ENCODE measurements at regions not wholly inside any gene's neighbourhood (a gene's known extent, or its start where the extent isn't known, plus 50 kb on each side); places are given as distances from the start of the nearest gene placed in this dataset.
A peak's percentile ranks its signal among the peaks of the same experiment; 100 is the strongest.
"Not testable (repeated sequence)": the region's sequence is repeated elsewhere in the genome, so short reads cannot be mapped to it uniquely, and the experiment has no call there.

DNA sequence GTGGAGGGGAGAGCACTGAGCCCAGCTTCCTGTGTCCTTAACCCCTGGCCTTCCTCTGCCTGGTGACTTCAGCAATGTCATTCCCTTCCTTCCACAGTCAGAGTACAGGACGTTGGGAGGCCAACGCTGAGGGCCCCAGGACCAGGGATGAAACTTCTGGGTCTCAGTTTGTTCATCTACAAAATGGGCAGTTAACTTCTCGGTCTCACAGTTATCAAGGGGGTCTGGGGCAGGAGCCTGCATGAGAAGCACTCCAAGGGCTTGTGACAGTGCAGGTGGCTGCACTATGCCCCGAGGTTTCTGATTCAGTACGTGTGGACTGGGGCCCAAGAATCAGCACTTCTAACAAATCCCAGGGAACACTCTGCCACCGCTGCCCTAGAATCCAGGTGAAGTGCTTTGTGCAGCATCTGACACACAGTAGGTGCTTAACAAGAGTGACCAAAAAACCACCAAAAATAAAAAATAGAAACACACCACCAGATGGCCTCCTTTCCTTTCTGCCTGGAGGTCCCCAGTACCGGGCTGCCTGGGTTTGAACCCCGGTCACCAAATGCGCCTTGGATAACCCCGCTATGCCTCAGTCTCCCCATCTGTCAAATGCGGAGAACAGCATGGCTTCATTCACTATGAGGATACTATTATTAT lies 80.4 kb downstream of the RFLNA start:
- CTCF ChIA-PET (ENCODE audit: unreplicated experiment): no interaction called here
- Histone ChIP-seq H3K4me1 (ENCODE audit: insufficient read depth, low read length, poor library complexity, severe bottlenecking) (no peaks in the 10 kb centered on the region), H3K9me2 (ENCODE audit: insufficient read depth, low read length) (no peaks in the 10 kb centered on the region), H3K4me2 (ENCODE audit: low read length) (no peak overlapping the region), H3K79me2 (ENCODE audit: insufficient read depth, low read depth, low read length) (no peaks in the 10 kb centered on the region), H3K4me3 (ENCODE audit: low read depth, low read length, poor library complexity, severe bottlenecking) (no peak overlapping the region), H3K9me3 (ENCODE audit: low read length) (no peaks in the 10 kb centered on the region), H2AFZ (ENCODE audit: low read length) (no peak overlapping the region), H4K20me1 (ENCODE audit: insufficient read depth, low read length) (no peaks in the 10 kb centered on the region), H3K36me3 (ENCODE audit: insufficient read depth, low read length) (peaks cover 4% of the 10 kb centered on the region; the same call in 1 of the 2 replicates), H3K27ac (ENCODE audit: low read depth, low read length, poor library complexity, severe bottlenecking) (no peak overlapping the region)
- no TSS peak for BruUV-seq (replicated peaks)
- no peak for DNase-seq (ENCODE audit: low spot score)
- intact Hi-C loops (cut with micrococcal nuclease; ENCODE audit: unreplicated experiment): no loop called here
- TF ChIP-seq, protein P1, sequence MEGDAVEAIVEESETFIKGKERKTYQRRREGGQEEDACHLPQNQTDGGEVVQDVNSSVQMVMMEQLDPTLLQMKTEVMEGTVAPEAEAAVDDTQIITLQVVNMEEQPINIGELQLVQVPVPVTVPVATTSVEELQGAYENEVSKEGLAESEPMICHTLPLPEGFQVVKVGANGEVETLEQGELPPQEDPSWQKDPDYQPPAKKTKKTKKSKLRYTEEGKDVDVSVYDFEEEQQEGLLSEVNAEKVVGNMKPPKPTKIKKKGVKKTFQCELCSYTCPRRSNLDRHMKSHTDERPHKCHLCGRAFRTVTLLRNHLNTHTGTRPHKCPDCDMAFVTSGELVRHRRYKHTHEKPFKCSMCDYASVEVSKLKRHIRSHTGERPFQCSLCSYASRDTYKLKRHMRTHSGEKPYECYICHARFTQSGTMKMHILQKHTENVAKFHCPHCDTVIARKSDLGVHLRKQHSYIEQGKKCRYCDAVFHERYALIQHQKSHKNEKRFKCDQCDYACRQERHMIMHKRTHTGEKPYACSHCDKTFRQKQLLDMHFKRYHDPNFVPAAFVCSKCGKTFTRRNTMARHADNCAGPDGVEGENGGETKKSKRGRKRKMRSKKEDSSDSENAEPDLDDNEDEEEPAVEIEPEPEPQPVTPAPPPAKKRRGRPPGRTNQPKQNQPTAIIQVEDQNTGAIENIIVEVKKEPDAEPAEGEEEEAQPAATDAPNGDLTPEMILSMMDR (conservative IDR thresholded peaks at IDR 0.05; ENCODE audit: low read length): peak; percentile 52
- no peak for TF ChIP-seq EZH2phosphoT487 (IDR thresholded peaks at IDR 0.05; ENCODE audit: borderline replicate concordance, low read depth, low read length)
- POLR2A ChIA-PET: no interaction called here

DNA sequence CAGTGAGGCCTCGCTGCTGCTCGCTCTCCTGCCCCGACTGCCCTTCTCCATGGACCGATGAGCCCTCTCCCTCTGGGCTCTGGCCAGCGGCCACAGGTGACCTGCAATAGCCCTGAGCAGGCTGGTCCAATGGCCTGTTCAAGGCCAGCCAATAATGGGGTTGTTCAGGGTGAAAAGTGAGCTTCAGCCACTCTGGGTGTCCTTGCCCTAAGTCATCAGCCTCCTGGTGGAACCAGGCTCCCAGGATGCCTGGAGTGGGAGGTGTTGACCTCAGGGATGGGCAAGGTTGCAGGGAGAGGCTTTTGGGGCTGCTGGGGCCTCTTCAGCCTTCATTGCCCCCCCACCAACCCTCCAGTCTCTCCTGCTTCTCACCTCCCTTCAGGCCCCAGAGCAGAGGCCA lies 79.7 kb downstream of the RFLNA start:
- no peaks in the 10 kb centered on the region for H3K9me2 ChIP-seq (ENCODE audit: insufficient read depth, low read length)
- H3K27ac ChIP-seq (ENCODE audit: low read depth, low read length, poor library complexity, severe bottlenecking): no peak overlapping the region
- no peaks in the 10 kb centered on the region for H4K20me1 ChIP-seq (ENCODE audit: insufficient read depth, low read length)
- ChIA-PET CTCF (ENCODE audit: unreplicated experiment) (no interaction called here), POLR2A (no interaction called here)
- H3K36me3 ChIP-seq (ENCODE audit: insufficient read depth, low read length): peaks cover 4% of the 10 kb centered on the region; the same call in 1 of the 2 replicates
- DNase-seq (ENCODE audit: low spot score): no peak
- H2AFZ ChIP-seq (ENCODE audit: low read length): no peak overlapping the region
- no peaks in the 10 kb centered on the region for H3K9me3 ChIP-seq (ENCODE audit: low read length)
- H3K4me2 ChIP-seq (ENCODE audit: low read length): no peak overlapping the region
- no peaks in the 10 kb centered on the region for H3K4me1 ChIP-seq (ENCODE audit: insufficient read depth, low read length, poor library complexity, severe bottlenecking)
- no peak for TF ChIP-seq EZH2phosphoT487 (IDR thresholded peaks at IDR 0.05; ENCODE audit: borderline replicate concordance, low read depth, low read length)
- TF ChIP-seq, protein P1 (conservative IDR thresholded peaks at IDR 0.05; ENCODE audit: low read length): no peak
- H3K79me2 ChIP-seq (ENCODE audit: insufficient read depth, low read depth, low read length): no peaks in the 10 kb centered on the region
- H3K4me3 ChIP-seq (ENCODE audit: low read depth, low read length, poor library complexity, severe bottlenecking): no peak overlapping the region
- intact Hi-C loops (cut with micrococcal nuclease; ENCODE audit: unreplicated experiment): no loop called here
- BruUV-seq (replicated peaks): no TSS peak

DNA sequence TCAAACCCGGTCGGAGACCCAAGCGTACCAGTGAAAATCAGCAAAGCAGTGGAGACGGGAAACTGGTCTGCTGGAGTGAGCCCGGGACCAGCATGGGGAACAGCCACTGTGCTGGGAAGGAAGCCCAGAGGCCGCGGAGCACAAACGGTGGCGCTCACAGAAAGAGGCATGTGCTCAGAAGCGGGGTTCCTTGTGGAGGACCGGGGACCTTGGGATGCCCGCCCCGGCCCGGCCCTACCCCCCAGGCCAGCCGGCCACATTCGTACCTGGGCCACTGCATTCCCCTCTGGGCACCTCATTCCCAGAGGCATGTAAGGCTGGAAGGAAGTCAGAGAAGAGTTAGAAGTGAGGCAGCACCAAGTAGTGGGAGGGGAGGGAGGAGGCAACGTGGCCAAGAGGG lies 79.3 kb downstream of the RFLNA start:
- H3K9me2 ChIP-seq (ENCODE audit: insufficient read depth, low read length): no peaks in the 10 kb centered on the region
- H3K27ac ChIP-seq (ENCODE audit: low read depth, low read length, poor library complexity, severe bottlenecking): no peak overlapping the region
- H3K4me1 ChIP-seq (ENCODE audit: insufficient read depth, low read length, poor library complexity, severe bottlenecking): no peaks in the 10 kb centered on the region
- no peaks in the 10 kb centered on the region for H4K20me1 ChIP-seq (ENCODE audit: insufficient read depth, low read length)
- no peak overlapping the region for H2AFZ ChIP-seq (ENCODE audit: low read length)
- no peak for DNase-seq (ENCODE audit: low spot score)
- peaks cover 4% of the 10 kb centered on the region; the same call in 1 of the 2 replicates for H3K36me3 ChIP-seq (ENCODE audit: insufficient read depth, low read length)
- H3K4me2 ChIP-seq (ENCODE audit: low read length): no peak overlapping the region
- H3K9me3 ChIP-seq (ENCODE audit: low read length): no peaks in the 10 kb centered on the region
- intact Hi-C loops (cut with micrococcal nuclease; ENCODE audit: unreplicated experiment): no loop called here
- H3K79me2 ChIP-seq (ENCODE audit: insufficient read depth, low read depth, low read length): no peaks in the 10 kb centered on the region
- BruUV-seq (replicated peaks): no TSS peak
- H3K4me3 ChIP-seq (ENCODE audit: low read depth, low read length, poor library complexity, severe bottlenecking): no peak overlapping the region
- ChIA-PET POLR2A (no interaction called here), CTCF (ENCODE audit: unreplicated experiment) (no interaction called here)
- TF ChIP-seq, protein P1 (conservative IDR thresholded peaks at IDR 0.05; ENCODE audit: low read length): no peak
- no peak for TF ChIP-seq EZH2phosphoT487 (IDR thresholded peaks at IDR 0.05; ENCODE audit: borderline replicate concordance, low read depth, low read length)

DNA sequence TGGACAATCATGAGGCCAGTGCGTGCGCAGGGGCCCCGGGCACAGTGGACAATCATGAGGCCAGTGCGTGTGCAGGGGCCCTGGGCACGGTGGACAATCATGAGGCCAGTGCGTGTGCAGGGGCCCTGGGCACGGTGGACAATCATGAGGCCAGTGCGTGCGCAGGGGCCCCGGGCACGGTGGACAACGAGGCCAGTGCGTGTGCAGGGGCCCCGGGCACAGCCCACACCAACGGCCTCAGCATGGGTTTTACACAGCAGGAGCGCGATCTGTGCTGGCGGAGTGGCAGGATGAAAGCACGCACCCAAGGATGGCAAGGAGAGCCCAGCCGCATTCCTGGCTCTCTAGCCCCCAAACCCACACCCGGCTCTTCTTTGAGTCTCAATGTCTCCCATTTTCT lies 78.8 kb downstream of the RFLNA start:
- H3K9me3 ChIP-seq (ENCODE audit: low read length); POLR2A ChIA-PET; H3K79me2 ChIP-seq (ENCODE audit: insufficient read depth, low read depth, low read length); H3K27ac ChIP-seq (ENCODE audit: low read depth, low read length, poor library complexity, severe bottlenecking); CTCF ChIA-PET (ENCODE audit: unreplicated experiment); intact Hi-C loops (cut with micrococcal nuclease; ENCODE audit: unreplicated experiment); BruUV-seq (replicated peaks); H2AFZ ChIP-seq (ENCODE audit: low read length); H3K4me3 ChIP-seq (ENCODE audit: low read depth, low read length, poor library complexity, severe bottlenecking); H3K4me2 ChIP-seq (ENCODE audit: low read length); DNase-seq (ENCODE audit: low spot score); H3K4me1 ChIP-seq (ENCODE audit: insufficient read depth, low read length, poor library complexity, severe bottlenecking); H3K36me3 ChIP-seq (ENCODE audit: insufficient read depth, low read length); H4K20me1 ChIP-seq (ENCODE audit: insufficient read depth, low read length); H3K9me2 ChIP-seq (ENCODE audit: insufficient read depth, low read length): not testable (repeated sequence)

Data from OCI-LY7 (cell line).